ENCODE measurements at regions not wholly inside any gene's neighbourhood (a gene's known extent, or its start where the extent isn't known, plus 50 kb on each side); places are given as distances from the start of the nearest gene placed in this dataset.

- TF ChIP-seq CTCF (IDR thresholded peaks at IDR 0.05; ENCODE audit: low read depth, low read length): no peak
- no peak for TF ChIP-seq EZH2phosphoT487 (IDR thresholded peaks at IDR 0.05; ENCODE audit: low read depth)
Measured at GRCh38 chr1:95393434-95393833, 159.4 kb downstream of the RWDD3 start.
